GM18870 (cell line): ENCODE measurements at regions not wholly inside any gene's neighbourhood (a gene's known extent, or its start where the extent isn't known, plus 50 kb on each side); places are given as distances from the start of the nearest gene placed in this dataset.
"Not testable (repeated sequence)": the region's sequence is repeated elsewhere in the genome, so short reads cannot be mapped to it uniquely, and the experiment has no call there.

Experiments
- ATAC-seq: cut with Tn5 transposase; IDR thresholded peaks from one replicate; pipeline ENCODE4 v1.9.1; 2021; ENCODE audit warnings: moderate library complexity; ENCODE audit not compliant: unreplicated experiment

GRCh38 chr3:124651416-124651815 is 78.8 kb upstream of the UMPS start:
- ATAC-seq = not testable (repeated sequence)

- ATAC-seq = no peak
These were observed 78.2 kb upstream of the UMPS start for GRCh38 chr3:124652009-124652408.

- no peak for ATAC-seq
These were observed 77.0 kb upstream of the UMPS start for GRCh38 chr3:124653071-124653796.

- no peak for ATAC-seq
These were observed 76.3 kb upstream of the UMPS start for GRCh38 chr3:124653797-124654469.

- ATAC-seq = no peak
These were observed 75.8 kb upstream of the UMPS start for GRCh38 chr3:124654470-124654845.

GRCh38 chr3:124656531-124656930 is 73.7 kb upstream of the UMPS start:
- no peak for ATAC-seq

GRCh38 chr3:124657138-124657537 is 73.1 kb upstream of the UMPS start:
- ATAC-seq = no peak

- ATAC-seq = no peak
These were observed 72.0 kb upstream of the UMPS start for GRCh38 chr3:124658270-124658669.

- ATAC-seq = no peak
These were observed 71.1 kb upstream of the UMPS start for GRCh38 chr3:124659175-124659574.

- no peak for ATAC-seq
These were observed 69.7 kb upstream of the UMPS start for GRCh38 chr3:124660599-124660998.

GRCh38 chr3:124663690-124664089 is 66.6 kb upstream of the UMPS start:
- ATAC-seq = no peak

GRCh38 chr3:124664804-124665203 is 65.4 kb upstream of the UMPS start:
- no peak for ATAC-seq

GRCh38 chr3:124666067-124666466 is 64.2 kb upstream of the UMPS start:
- no peak for ATAC-seq

- no peak for ATAC-seq
These were observed 60.8 kb upstream of the UMPS start for GRCh38 chr3:124669470-124669869.

- ATAC-seq = no peak
These were observed 59.1 kb upstream of the UMPS start for GRCh38 chr3:124671106-124671505.

GRCh38 chr3:124674336-124674735 is 55.9 kb upstream of the UMPS start:
- ATAC-seq = no peak

- no peak for ATAC-seq
These were observed 54.0 kb upstream of the UMPS start for GRCh38 chr3:124676236-124676635.

- ATAC-seq = no peak
These were observed 51.1 kb upstream of the UMPS start for GRCh38 chr3:124679048-124679638.
